ENCODE measurements at regions not wholly inside any gene's neighbourhood (a gene's known extent, or its start where the extent isn't known, plus 50 kb on each side); places are given as distances from the start of the nearest gene placed in this dataset. TPM values are rescaled to one million over a fixed set of nuclear protein-coding genes. Genes with fewer than 3 reads are reported as not detected.

DNA sequence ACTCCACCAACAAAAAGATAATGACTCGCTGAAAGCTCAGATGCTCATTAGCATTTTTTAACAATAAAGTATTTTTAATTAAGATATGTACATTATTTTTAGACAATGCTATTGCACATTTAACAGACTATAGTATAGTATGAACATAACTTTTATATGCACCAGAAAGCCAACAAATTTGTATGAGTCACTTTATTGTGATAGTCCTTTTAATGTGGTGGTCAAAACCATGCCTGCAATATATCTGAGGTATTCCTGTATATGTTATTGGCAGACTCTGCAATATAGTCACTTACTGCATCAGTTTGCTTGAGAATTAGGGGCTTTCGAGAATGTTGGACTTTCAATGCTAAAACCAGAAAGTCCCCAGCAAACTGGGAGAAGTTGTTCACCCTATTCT lies 51.7 kb upstream of the CCDC196 start:
- ATAC-seq (ENCODE audit: low FRiP score) (no peak), DNase-seq (ENCODE audit: low spot score) (no peak)
- TF ChIP-seq, protein P1, sequence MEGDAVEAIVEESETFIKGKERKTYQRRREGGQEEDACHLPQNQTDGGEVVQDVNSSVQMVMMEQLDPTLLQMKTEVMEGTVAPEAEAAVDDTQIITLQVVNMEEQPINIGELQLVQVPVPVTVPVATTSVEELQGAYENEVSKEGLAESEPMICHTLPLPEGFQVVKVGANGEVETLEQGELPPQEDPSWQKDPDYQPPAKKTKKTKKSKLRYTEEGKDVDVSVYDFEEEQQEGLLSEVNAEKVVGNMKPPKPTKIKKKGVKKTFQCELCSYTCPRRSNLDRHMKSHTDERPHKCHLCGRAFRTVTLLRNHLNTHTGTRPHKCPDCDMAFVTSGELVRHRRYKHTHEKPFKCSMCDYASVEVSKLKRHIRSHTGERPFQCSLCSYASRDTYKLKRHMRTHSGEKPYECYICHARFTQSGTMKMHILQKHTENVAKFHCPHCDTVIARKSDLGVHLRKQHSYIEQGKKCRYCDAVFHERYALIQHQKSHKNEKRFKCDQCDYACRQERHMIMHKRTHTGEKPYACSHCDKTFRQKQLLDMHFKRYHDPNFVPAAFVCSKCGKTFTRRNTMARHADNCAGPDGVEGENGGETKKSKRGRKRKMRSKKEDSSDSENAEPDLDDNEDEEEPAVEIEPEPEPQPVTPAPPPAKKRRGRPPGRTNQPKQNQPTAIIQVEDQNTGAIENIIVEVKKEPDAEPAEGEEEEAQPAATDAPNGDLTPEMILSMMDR (IDR thresholded peaks at IDR 0.05) = no peak

DNA sequence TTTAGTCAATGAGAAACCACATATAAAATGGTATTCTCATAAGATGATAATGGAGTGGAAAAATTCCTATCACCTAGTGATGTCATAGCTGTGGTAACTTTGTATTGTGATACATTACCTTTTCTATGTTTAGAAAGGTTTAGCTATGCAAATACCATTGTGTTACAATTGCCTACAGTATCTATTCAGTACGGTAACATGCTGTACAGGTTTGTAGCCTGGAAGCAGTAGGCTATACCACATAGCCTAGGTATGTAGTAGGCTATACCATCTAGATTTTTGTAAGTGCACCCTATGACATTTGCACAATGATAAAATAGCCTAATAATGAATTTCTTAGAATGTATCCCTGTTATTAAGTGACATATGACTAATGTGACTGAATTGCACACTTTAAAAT lies 50.5 kb upstream of the CCDC196 start:
- DNase-seq (ENCODE audit: low spot score) (no peak), ATAC-seq (ENCODE audit: low FRiP score) (no peak)
- TF ChIP-seq, protein P1 (IDR thresholded peaks at IDR 0.05) = no peak

Small RNA genes lying in the stretch of these regions (small RNA-seq; reads per million reads assigned to genes)
- not detected for gene RF00019

Data from omental fat pad (tissue), 3 donors.